ENCODE measurements at regions not wholly inside any gene's neighbourhood (a gene's known extent, or its start where the extent isn't known, plus 50 kb on each side); places are given as distances from the start of the nearest gene placed in this dataset.

GRCh38 chr1:99361406-99361805 is 97.1 kb downstream of the PLPPR4 start:
- Histone ChIP-seq H3K36me3 (no peaks in the 10 kb centered on the region), H3K4me3 (no peak overlapping the region), H3K27me3 (replicated peaks; ENCODE audit: insufficient read depth) (no peaks in the 10 kb centered on the region), H3K9me3 (no peaks in the 10 kb centered on the region), H3K27ac (no peak overlapping the region), H3K4me1 (ENCODE audit: control insufficient read depth in 1 of 2, low read depth in 2 of 2) (no peaks in the 10 kb centered on the region)
- no peak for TF ChIP-seq CTCF (IDR thresholded peaks at IDR 0.05)
- DNase-seq (ENCODE audit: low spot score) (no peak), ATAC-seq (ENCODE audit: insufficient number of reproducible peaks, low FRiP score, low read depth) (no peak)

- Histone ChIP-seq H3K9me3 (no peaks in the 10 kb centered on the region), H3K27me3 (replicated peaks; ENCODE audit: insufficient read depth) (no peaks in the 10 kb centered on the region), H3K4me3 (no peak overlapping the region), H3K36me3 (no peaks in the 10 kb centered on the region), H3K4me1 (ENCODE audit: control insufficient read depth in 1 of 2, low read depth in 2 of 2) (no peaks in the 10 kb centered on the region), H3K27ac (no peak overlapping the region)
- ATAC-seq (ENCODE audit: insufficient number of reproducible peaks, low FRiP score, low read depth) (no peak), DNase-seq (ENCODE audit: low spot score) (no peak)
- no peak for TF ChIP-seq CTCF (IDR thresholded peaks at IDR 0.05)
Observed at GRCh38 chr1:99363531-99363930, 99.2 kb downstream of the PLPPR4 start.

GRCh38 chr1:99365141-99365540 is 100.8 kb downstream of the PLPPR4 start:
- no peak for TF ChIP-seq CTCF (IDR thresholded peaks at IDR 0.05)
- no peak for ATAC-seq (ENCODE audit: insufficient number of reproducible peaks, low FRiP score, low read depth)
- H3K27ac ChIP-seq: no peak overlapping the region
- no peak overlapping the region for H3K4me3 ChIP-seq
- no peaks in the 10 kb centered on the region for H3K4me1 ChIP-seq (ENCODE audit: control insufficient read depth in 1 of 2, low read depth in 2 of 2)
- no peaks in the 10 kb centered on the region for H3K27me3 ChIP-seq (replicated peaks; ENCODE audit: insufficient read depth)
- no peaks in the 10 kb centered on the region for H3K36me3 ChIP-seq
- H3K9me3 ChIP-seq: no peaks in the 10 kb centered on the region
- DNase-seq (ENCODE audit: low spot score): no peak

- DNase-seq (ENCODE audit: low spot score): no peak
- Histone ChIP-seq H3K4me3 (no peak overlapping the region), H3K4me1 (ENCODE audit: control insufficient read depth in 1 of 2, low read depth in 2 of 2) (no peaks in the 10 kb centered on the region), H3K27me3 (replicated peaks; ENCODE audit: insufficient read depth) (no peaks in the 10 kb centered on the region), H3K36me3 (no peaks in the 10 kb centered on the region), H3K9me3 (no peaks in the 10 kb centered on the region), H3K27ac (no peak overlapping the region)
- no peak for ATAC-seq (ENCODE audit: insufficient number of reproducible peaks, low FRiP score, low read depth)
- no peak for TF ChIP-seq CTCF (IDR thresholded peaks at IDR 0.05)
Observed at GRCh38 chr1:99365545-99365944, 101.3 kb downstream of the PLPPR4 start.

GRCh38 chr1:99369154-99369553 is 104.9 kb downstream of the PLPPR4 start:
- Histone ChIP-seq H3K4me3 (no peak overlapping the region), H3K27ac (no peak overlapping the region), H3K4me1 (ENCODE audit: control insufficient read depth in 1 of 2, low read depth in 2 of 2) (no peaks in the 10 kb centered on the region), H3K36me3 (no peaks in the 10 kb centered on the region), H3K9me3 (no peaks in the 10 kb centered on the region), H3K27me3 (replicated peaks; ENCODE audit: insufficient read depth) (no peaks in the 10 kb centered on the region)
- ATAC-seq (ENCODE audit: insufficient number of reproducible peaks, low FRiP score, low read depth) (no peak), DNase-seq (ENCODE audit: low spot score) (no peak)
- no peak for TF ChIP-seq CTCF (IDR thresholded peaks at IDR 0.05)

Data from thoracic aorta (tissue), 2 donors.